Keratinocyte (primary cell): ENCODE measurements at regions not wholly inside any gene's neighbourhood (a gene's known extent, or its start where the extent isn't known, plus 50 kb on each side); places are given as distances from the start of the nearest gene placed in this dataset.

Source experiments
- EZH2 ChIP-seq: IDR thresholded peaks from one replicate; pipeline ENCODE4 v1.6.1; 2012; ENCODE audit warnings: inconsistent platforms, mild to moderate bottlenecking, low read length, moderate library complexity
- TF ChIP-seq, protein P1 (sequence below), 3 experiments: IDR thresholded peaks in 1 of 3; conservative IDR thresholded peaks in 1 of 3; optimal IDR thresholded peaks in 1 of 3; 2 replicates in 2 of 3; 3 replicates in 1 of 3; pipeline versions ENCODE3 to v1.5.1; 2011; ENCODE audit warnings: low read length in 3 of 3, mild to moderate bottlenecking in 3 of 3, moderate library complexity in 2 of 3, control low read depth in 1 of 3, inconsistent platforms in 1 of 3; ENCODE audit not compliant: insufficient read depth in 2 of 3; ENCODE audit errors: extremely low read depth in 1 of 3

DNA sequence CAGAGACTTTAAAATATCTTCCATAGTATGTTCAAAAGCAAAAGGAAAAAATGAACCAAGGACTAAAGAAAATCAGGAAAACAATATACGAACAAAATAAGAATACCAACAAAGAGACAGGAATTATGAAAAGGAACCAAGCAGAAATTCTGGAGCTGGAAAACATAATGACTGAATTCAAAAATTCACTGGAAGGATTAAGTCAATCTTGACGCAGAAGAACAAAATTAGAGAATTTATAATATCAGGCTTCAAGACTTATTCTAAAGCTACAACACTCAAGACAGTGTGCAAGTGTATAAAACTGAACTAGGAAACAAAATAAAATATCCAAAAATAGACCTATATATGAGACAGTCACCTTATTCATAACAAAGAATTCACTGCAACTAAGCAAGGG lies 56.9 kb upstream of the GYPC start:
- TF ChIP-seq, protein P1, sequence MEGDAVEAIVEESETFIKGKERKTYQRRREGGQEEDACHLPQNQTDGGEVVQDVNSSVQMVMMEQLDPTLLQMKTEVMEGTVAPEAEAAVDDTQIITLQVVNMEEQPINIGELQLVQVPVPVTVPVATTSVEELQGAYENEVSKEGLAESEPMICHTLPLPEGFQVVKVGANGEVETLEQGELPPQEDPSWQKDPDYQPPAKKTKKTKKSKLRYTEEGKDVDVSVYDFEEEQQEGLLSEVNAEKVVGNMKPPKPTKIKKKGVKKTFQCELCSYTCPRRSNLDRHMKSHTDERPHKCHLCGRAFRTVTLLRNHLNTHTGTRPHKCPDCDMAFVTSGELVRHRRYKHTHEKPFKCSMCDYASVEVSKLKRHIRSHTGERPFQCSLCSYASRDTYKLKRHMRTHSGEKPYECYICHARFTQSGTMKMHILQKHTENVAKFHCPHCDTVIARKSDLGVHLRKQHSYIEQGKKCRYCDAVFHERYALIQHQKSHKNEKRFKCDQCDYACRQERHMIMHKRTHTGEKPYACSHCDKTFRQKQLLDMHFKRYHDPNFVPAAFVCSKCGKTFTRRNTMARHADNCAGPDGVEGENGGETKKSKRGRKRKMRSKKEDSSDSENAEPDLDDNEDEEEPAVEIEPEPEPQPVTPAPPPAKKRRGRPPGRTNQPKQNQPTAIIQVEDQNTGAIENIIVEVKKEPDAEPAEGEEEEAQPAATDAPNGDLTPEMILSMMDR (optimal IDR thresholded peaks at IDR 0.05 in 1 of 3, IDR thresholded peaks at IDR 0.05 in 1 of 3, conservative IDR thresholded peaks at IDR 0.05 in 1 of 3; ENCODE audit: extremely low read depth in 1 of 3, insufficient read depth in 2 of 3, low read length in 3 of 3) = no peak
- TF ChIP-seq EZH2 = no peak
